SK-N-SH (cell line): ENCODE measurements at regions not wholly inside any gene's neighbourhood (a gene's known extent, or its start where the extent isn't known, plus 50 kb on each side); places are given as distances from the start of the nearest gene placed in this dataset.

Source experiments
- CTCF ChIA-PET: fragments of 300-600, 350-600 bp; formaldehyde crosslinking; extraction: SDS; loops from one replicate; lab custom pipeline; 2021; lab: Yijun Ruan, JAX
- POLR2A ChIA-PET: fragments of 350-600 bp; sonication (Branson Sonifier 250); formaldehyde crosslinking; extraction: SDS; loops from one replicate; lab custom pipeline; 2020; ENCODE audit warnings: antibody characterized with exemption, inconsistent platforms; lab: Yijun Ruan, JAX
- DNase-seq: peaks from one replicate; pipeline ENCODE4 v3.0.0; 2012
- H2AFZ ChIP-seq: fragments of 200-600 bp; sonication (generic); 2 replicates; pipeline ENCODE4 v1.8.1; 2016; ENCODE audit warnings: antibody characterized with exemption, mild to moderate bottlenecking, low read depth
- H3F3A ChIP-seq: fragments of 200-600 bp; sonication (generic); replicated peaks from 2 replicates; pipeline ENCODE3; 2016; ENCODE audit warnings: antibody characterized with exemption, mild to moderate bottlenecking; ENCODE audit not compliant: insufficient read depth
- H3K27ac ChIP-seq, 2 experiments: fragments of 200-500 bp in 1 of 2; fragments of 200-600 bp in 1 of 2; sonication (Bioruptor generic) in 1 of 2; sonication (generic), shearing (Covaris generic) in 1 of 2; 2 replicates each; pipeline versions ENCODE4 v1.5.1 to v1.6.1; 2014 to 2016; ENCODE audit warnings: low read depth in 2 of 2, inconsistent platforms in 1 of 2, low read length in 1 of 2, mild to moderate bottlenecking in 1 of 2, mixed read lengths in 1 of 2
- H3K27me3 ChIP-seq: fragments of 200-600 bp; sonication (generic), shearing (Covaris generic); 2 replicates; pipeline ENCODE4 v1.6.1; 2016; ENCODE audit warnings: mixed run types; ENCODE audit not compliant: insufficient read depth
- H3K36me3 ChIP-seq, 2 experiments: fragments of 200-500 bp in 1 of 2; fragments of 200-600 bp in 1 of 2; sonication (Bioruptor generic) in 1 of 2; sonication (generic) in 1 of 2; replicated peaks in 1 of 2; 2 replicates each; pipeline versions ENCODE3 to v1.5.1; 2014 to 2016; ENCODE audit warnings: low read length in 1 of 2, mild to moderate bottlenecking in 1 of 2; ENCODE audit not compliant: insufficient read depth in 2 of 2, control insufficient read depth in 1 of 2
- H3K4me1 ChIP-seq, 2 experiments: fragments of 200-500 bp in 1 of 2; fragments of 200-600 bp in 1 of 2; sonication (Bioruptor generic) in 1 of 2; sonication (generic), shearing (Covaris generic) in 1 of 2; 2 replicates each; pipeline versions ENCODE4 v1.5.1 to v1.6.1; 2014 to 2016; ENCODE audit warnings: low read depth in 1 of 2, low read length in 1 of 2, mixed run types in 1 of 2; ENCODE audit not compliant: insufficient read depth in 2 of 2, control insufficient read depth in 1 of 2
- H3K4me2 ChIP-seq: fragments of 200-600 bp; sonication (generic), shearing (Covaris generic); 2 replicates; pipeline ENCODE4 v1.6.1; 2017; ENCODE audit warnings: mixed run types
- H3K4me3 ChIP-seq, 2 experiments: fragments of 200-500 bp in 1 of 2; fragments of 200-600 bp in 1 of 2; sonication (Bioruptor generic) in 1 of 2; sonication (generic), shearing (Covaris generic) in 1 of 2; 2 replicates each; pipeline versions ENCODE4 v1.5.1 to v1.8.1; 2014 to 2016; ENCODE audit warnings: low read depth in 2 of 2, inconsistent platforms in 1 of 2, low read length in 1 of 2, mild to moderate bottlenecking in 1 of 2, mixed read lengths in 1 of 2, moderate library complexity in 1 of 2
- H3K79me2 ChIP-seq: fragments of 200-600 bp; sonication (generic); 2 replicates; pipeline ENCODE4 v1.8.1; 2017; ENCODE audit warnings: mild to moderate bottlenecking; ENCODE audit not compliant: insufficient read depth
- H3K9ac ChIP-seq: fragments of 200-600 bp; sonication (generic); 2 replicates; pipeline ENCODE4 v1.6.1; 2017; ENCODE audit warnings: mixed run types
- H3K9me2 ChIP-seq: fragments of 200-600 bp; sonication (generic); 2 replicates; pipeline ENCODE4 v1.6.1; 2017; ENCODE audit warnings: mixed run types
- H3K9me3 ChIP-seq: fragments of 200-600 bp; sonication (generic); 2 replicates; pipeline ENCODE4 v1.6.1; 2017; ENCODE audit warnings: mixed run types, mild to moderate bottlenecking, moderate library complexity
- H4K20me1 ChIP-seq: fragments of 200-600 bp; sonication (generic); 2 replicates; pipeline ENCODE4 v1.6.1; 2017; ENCODE audit warnings: mild to moderate bottlenecking, mixed run types; ENCODE audit not compliant: insufficient read depth
- CHD2 ChIP-seq: fragments of 150-350 bp; IDR thresholded peaks from 2 replicates; pipeline ENCODE4 v1.6.1; 2018; ENCODE audit warnings: low read length; ENCODE audit not compliant: partially characterized antibody
- CTCF ChIP-seq: fragments of 200-600 bp; sonication (generic); IDR thresholded peaks from 2 replicates; pipeline ENCODE4 v1.6.1; 2017; ENCODE audit warnings: antibody characterized with exemption, mild to moderate bottlenecking, moderate library complexity
- ELF1 ChIP-seq: IDR thresholded peaks from 2 replicates; pipeline ENCODE4 v1.4.0; 2012
- FOSL2 ChIP-seq: IDR thresholded peaks from 2 replicates; pipeline ENCODE4 v1.4.0; 2012; ENCODE audit warnings: low read depth, mild to moderate bottlenecking, moderate library complexity, borderline replicate concordance
- GATA2 ChIP-seq: sonication (generic); formaldehyde crosslinking; IDR thresholded peaks from 2 replicates; pipeline ENCODE4 v1.5.0; 2020; ENCODE audit warnings: mild to moderate bottlenecking, missing genetic modification reagents
- MAX ChIP-seq: IDR thresholded peaks from 2 replicates; pipeline ENCODE4 v1.4.0; 2012; ENCODE audit warnings: low read depth
- MEF2A ChIP-seq: IDR thresholded peaks from 2 replicates; pipeline ENCODE4 v1.4.0; 2012; ENCODE audit warnings: low read depth, borderline replicate concordance
- MXI1 ChIP-seq: IDR thresholded peaks from 2 replicates; pipeline ENCODE4 v1.6.1; 2012; ENCODE audit warnings: mild to moderate bottlenecking, low read depth, low read length, improper control_type of control experiment
- RCOR1 ChIP-seq: fragments of 150-350 bp; IDR thresholded peaks from 2 replicates; pipeline ENCODE4 v1.6.1; 2017; ENCODE audit warnings: antibody characterized with exemption, low read length
- RFX5 ChIP-seq: IDR thresholded peaks from 2 replicates; pipeline ENCODE4 v1.6.1; 2012; ENCODE audit warnings: mild to moderate bottlenecking, improper control_type of control experiment, low read length
- SIN3A ChIP-seq: IDR thresholded peaks from 2 replicates; pipeline ENCODE4 v1.6.1; 2012; ENCODE audit warnings: low read depth, mild to moderate bottlenecking, low read length, moderate library complexity, borderline replicate concordance
- SMC3 ChIP-seq: IDR thresholded peaks from 2 replicates; pipeline ENCODE4 v1.6.1; 2012; ENCODE audit warnings: low read depth, low read length, improper control_type of control experiment
- TEAD4 ChIP-seq: IDR thresholded peaks from 2 replicates; pipeline ENCODE4 v1.4.0; 2012; ENCODE audit warnings: mild to moderate bottlenecking, borderline replicate concordance; ENCODE audit not compliant: insufficient read depth
- WGBS: methylation state at CpG from one replicate; pipeline ENCODE4 v1.1.6; 2017; ENCODE audit warnings: low lambda C conversion rate; 5-methylcytosine and 5-hydroxymethylcytosine counted together
- TF ChIP-seq, protein P1 (sequence below): IDR thresholded peaks from 2 replicates; pipeline ENCODE4 v1.4.0; 2012; ENCODE audit warnings: low read depth, borderline replicate concordance
- TF ChIP-seq, protein P2 (sequence below): fragments of 150-350 bp; IDR thresholded peaks from 2 replicates; pipeline ENCODE4 v1.6.1; 2016; ENCODE audit warnings: mild to moderate bottlenecking, low read depth, low read length

DNA sequence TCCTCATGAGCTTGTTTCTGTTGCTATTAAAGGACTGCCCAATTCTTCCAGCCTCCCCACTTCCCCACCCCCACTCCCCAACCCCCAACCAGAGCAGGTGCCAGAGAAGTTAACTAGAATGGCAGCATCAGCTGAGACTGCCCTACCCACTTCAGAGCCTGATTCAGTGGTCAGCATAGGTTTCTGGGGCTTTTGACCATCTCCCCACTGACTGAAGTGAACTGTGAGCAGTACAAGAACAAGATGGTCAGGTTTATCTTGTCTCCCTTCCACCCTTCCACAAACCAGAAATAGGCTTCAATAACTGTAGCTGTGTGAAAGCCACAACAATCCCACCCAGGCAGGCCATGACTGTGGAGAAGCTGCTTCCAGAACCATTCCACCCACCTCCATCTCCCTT, 289.4 kb upstream of the SLC24A2 start:
- DNase-seq, result no peak
- POLR2A ChIA-PET, result no interaction called here
- Histone ChIP-seq H3K27me3 (no peaks in the 10 kb centered on the region), H3K9me3 (no peaks in the 10 kb centered on the region), H3K4me3 (no peak overlapping the region), H4K20me1 (no peaks in the 10 kb centered on the region), H3F3A (no peaks in the 10 kb centered on the region), H3K27ac (no peak overlapping the region), H2AFZ (no peak overlapping the region), H3K79me2 (no peaks in the 10 kb centered on the region), H3K9me2 (no peaks in the 10 kb centered on the region), H3K4me1 (peaks cover 0 to 8% of the 10 kb centered on the region in 2 experiments; a peak in 2 of 4 replicates), H3K4me2 (no peak overlapping the region), H3K36me3 (no peaks in the 10 kb centered on the region), H3K9ac (no peak overlapping the region)
- CTCF ChIA-PET, result interaction anchor here (1.6 kb wide), 1 partner anchor 13 kb away, joined by 4 read pairs; no protein-coding TSS in a partner anchor
- TF ChIP-seq, protein P1, sequence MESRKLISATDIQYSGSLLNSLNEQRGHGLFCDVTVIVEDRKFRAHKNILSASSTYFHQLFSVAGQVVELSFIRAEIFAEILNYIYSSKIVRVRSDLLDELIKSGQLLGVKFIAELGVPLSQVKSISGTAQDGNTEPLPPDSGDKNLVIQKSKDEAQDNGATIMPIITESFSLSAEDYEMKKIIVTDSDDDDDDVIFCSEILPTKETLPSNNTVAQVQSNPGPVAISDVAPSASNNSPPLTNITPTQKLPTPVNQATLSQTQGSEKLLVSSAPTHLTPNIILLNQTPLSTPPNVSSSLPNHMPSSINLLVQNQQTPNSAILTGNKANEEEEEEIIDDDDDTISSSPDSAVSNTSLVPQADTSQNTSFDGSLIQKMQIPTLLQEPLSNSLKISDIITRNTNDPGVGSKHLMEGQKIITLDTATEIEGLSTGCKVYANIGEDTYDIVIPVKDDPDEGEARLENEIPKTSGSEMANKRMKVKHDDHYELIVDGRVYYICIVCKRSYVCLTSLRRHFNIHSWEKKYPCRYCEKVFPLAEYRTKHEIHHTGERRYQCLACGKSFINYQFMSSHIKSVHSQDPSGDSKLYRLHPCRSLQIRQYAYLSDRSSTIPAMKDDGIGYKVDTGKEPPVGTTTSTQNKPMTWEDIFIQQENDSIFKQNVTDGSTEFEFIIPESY, result no peak

- Histone ChIP-seq H3F3A (no peaks in the 10 kb centered on the region), H4K20me1 (no peaks in the 10 kb centered on the region), H3K36me3 (no peaks in the 10 kb centered on the region), H3K4me3 (no peak overlapping the region), H3K79me2 (no peaks in the 10 kb centered on the region), H2AFZ (no peak overlapping the region), H3K9me2 (no peaks in the 10 kb centered on the region)
- no peak for DNase-seq
- ChIA-PET POLR2A (no interaction called here), CTCF (interaction anchor here (1.6 kb wide), 1 partner anchor 17 kb away, joined by 3 read pairs; no protein-coding TSS in a partner anchor)
- TF ChIP-seq CHD2, result no peak
- TF ChIP-seq FOSL2, result no peak
- no peak for TF ChIP-seq MAX
- TF ChIP-seq GATA2, result no peak
- TF ChIP-seq, protein P2, sequence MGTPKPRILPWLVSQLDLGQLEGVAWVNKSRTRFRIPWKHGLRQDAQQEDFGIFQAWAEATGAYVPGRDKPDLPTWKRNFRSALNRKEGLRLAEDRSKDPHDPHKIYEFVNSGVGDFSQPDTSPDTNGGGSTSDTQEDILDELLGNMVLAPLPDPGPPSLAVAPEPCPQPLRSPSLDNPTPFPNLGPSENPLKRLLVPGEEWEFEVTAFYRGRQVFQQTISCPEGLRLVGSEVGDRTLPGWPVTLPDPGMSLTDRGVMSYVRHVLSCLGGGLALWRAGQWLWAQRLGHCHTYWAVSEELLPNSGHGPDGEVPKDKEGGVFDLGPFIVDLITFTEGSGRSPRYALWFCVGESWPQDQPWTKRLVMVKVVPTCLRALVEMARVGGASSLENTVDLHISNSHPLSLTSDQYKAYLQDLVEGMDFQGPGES, result no peak
- no peak for TF ChIP-seq CTCF
- TF ChIP-seq ELF1, result no peak
- no peak for TF ChIP-seq RCOR1
- no peak for TF ChIP-seq SMC3
- TF ChIP-seq SIN3A, result no peak
- TF ChIP-seq MEF2A, result no peak
- no peak for TF ChIP-seq TEAD4
- TF ChIP-seq RFX5, result no peak
- no peak for TF ChIP-seq MXI1
- TF ChIP-seq, all 33 proteins: peak for 0
- no peaks in the 10 kb centered on the region for H3K27me3 ChIP-seq
- H3K27ac ChIP-seq, result no peak overlapping the region
- WGBS, result 11% methylated on average over 1 of the region's 1 CpG
- H3K9ac ChIP-seq, result no peak overlapping the region
- H3K9me3 ChIP-seq, result no peaks in the 10 kb centered on the region
- H3K4me2 ChIP-seq, result no peak overlapping the region
- H3K4me1 ChIP-seq, result no peaks in the 10 kb centered on the region
Observed at GRCh38 chr9:20074291-20074690, 285.5 kb upstream of the SLC24A2 start.
